ENCODE measurements at regions not wholly inside any gene's neighbourhood (a gene's known extent, or its start where the extent isn't known, plus 50 kb on each side); places are given as distances from the start of the nearest gene placed in this dataset.

DNA sequence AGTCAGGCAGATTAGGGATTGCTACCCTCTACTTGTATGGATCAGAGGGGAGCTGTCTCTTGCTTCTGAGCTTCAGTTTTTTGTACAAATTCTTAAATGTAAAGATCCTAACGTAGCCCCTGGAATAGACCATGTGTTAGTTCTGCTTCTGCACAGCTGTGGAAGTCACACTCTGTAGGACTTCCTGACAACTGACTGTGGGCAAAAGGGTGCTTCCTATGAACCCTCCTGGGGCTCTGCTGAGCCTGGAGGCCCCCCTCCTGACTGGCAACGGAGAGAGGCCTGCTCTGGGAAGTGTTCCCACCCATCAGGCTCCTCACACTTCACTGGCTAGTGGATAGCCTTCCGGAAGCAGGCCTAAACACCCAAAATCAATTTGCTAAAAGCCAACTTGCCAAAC, 131.0 kb downstream of the RPLP1 start:
- no peak for DNase-seq (ENCODE audit: low read depth)
- H3K4me3 ChIP-seq (ENCODE audit: low read depth, low read length) = no peak overlapping the region
- TF ChIP-seq, protein P1, sequence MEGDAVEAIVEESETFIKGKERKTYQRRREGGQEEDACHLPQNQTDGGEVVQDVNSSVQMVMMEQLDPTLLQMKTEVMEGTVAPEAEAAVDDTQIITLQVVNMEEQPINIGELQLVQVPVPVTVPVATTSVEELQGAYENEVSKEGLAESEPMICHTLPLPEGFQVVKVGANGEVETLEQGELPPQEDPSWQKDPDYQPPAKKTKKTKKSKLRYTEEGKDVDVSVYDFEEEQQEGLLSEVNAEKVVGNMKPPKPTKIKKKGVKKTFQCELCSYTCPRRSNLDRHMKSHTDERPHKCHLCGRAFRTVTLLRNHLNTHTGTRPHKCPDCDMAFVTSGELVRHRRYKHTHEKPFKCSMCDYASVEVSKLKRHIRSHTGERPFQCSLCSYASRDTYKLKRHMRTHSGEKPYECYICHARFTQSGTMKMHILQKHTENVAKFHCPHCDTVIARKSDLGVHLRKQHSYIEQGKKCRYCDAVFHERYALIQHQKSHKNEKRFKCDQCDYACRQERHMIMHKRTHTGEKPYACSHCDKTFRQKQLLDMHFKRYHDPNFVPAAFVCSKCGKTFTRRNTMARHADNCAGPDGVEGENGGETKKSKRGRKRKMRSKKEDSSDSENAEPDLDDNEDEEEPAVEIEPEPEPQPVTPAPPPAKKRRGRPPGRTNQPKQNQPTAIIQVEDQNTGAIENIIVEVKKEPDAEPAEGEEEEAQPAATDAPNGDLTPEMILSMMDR (IDR thresholded peaks at IDR 0.05; ENCODE audit: insufficient read depth, low read depth, low read length, missing control alignments) = no peak

DNA sequence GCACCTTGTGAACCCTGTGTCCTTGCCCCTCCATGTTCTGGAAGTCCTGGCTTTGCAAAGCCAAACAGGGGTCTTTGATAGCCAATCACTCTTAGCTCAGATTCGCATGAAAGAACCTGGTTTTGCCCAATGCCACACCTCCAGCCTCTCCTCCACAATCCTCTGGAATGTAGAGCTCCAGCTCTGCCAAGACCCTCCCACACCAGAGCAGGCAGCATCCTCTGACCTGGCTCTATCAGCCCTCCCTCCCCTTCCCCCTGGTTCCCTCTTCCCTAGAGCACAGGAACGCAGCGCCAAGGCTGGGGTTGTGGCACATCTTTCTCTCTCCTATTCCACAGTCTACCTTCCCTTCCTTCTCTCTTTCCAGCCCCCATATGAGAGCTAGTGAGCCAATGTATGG, 133.3 kb downstream of the RPLP1 start:
- H3K4me3 ChIP-seq (ENCODE audit: low read depth, low read length) = no peak overlapping the region
- TF ChIP-seq, protein P1 (IDR thresholded peaks at IDR 0.05; ENCODE audit: insufficient read depth, low read depth, low read length, missing control alignments) = no peak
- no peak for DNase-seq (ENCODE audit: low read depth)

DNA sequence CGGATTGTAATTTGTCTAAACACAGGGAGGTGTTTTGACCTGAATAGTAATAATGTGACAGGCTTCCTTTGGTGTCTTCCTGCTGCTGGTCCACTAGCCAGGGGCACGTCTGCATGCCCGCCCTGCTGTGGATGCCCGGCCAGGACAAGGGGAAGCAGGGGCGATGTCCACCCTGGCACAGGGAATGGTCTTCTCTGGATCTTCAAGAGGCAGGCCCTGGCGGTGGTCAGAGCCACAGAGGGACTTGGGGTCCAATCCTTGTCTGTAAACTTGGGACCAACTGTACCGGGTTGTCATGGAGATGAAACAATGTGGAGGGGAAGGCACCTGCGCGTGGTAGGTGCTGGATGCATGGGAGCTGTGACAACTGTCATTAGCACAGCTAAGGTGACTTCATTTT, 134.1 kb downstream of the RPLP1 start:
- no peak for DNase-seq (ENCODE audit: low read depth)
- TF ChIP-seq, protein P1 (IDR thresholded peaks at IDR 0.05; ENCODE audit: insufficient read depth, low read depth, low read length, missing control alignments) = no peak
- no peak overlapping the region for H3K4me3 ChIP-seq (ENCODE audit: low read depth, low read length)

DNA sequence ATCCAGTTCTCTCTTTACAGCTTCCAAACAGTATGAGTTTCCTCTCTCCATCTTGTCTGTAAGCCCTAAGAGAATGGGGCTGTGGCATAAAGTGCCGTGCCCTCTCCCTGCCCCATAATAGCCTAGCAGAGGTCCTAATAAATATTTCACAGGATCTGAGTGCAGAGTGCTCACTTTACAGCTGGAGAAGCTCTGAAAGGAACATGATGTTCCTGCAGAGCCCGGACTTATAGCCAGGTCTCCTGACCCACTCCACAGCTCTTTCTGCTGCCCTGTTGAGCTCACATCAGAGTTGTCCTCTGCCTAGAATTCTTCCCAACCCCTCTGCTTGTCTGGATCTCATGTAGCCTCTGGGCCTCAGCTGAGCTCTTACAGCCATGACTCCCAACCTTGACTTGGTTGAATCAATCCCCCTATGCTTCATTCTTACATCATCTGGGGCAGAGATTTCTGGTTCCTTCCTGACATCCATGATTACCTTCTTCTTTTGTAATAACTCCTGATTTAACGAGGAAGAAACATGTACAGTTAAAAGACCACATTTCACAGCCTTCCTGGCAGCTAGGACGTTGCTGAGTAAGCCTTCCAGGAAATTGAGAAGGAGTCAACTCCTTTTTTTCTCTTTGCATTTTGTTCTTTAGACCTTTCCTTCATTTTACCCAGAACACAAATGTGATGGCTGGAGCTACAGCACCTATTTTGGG, 135.3 kb downstream of the RPLP1 start:
- no peak for DNase-seq (ENCODE audit: low read depth)
- TF ChIP-seq, protein P1 (IDR thresholded peaks at IDR 0.05; ENCODE audit: insufficient read depth, low read depth, low read length, missing control alignments) = no peak
- H3K4me3 ChIP-seq (ENCODE audit: low read depth, low read length) = no peak overlapping the region

DNA sequence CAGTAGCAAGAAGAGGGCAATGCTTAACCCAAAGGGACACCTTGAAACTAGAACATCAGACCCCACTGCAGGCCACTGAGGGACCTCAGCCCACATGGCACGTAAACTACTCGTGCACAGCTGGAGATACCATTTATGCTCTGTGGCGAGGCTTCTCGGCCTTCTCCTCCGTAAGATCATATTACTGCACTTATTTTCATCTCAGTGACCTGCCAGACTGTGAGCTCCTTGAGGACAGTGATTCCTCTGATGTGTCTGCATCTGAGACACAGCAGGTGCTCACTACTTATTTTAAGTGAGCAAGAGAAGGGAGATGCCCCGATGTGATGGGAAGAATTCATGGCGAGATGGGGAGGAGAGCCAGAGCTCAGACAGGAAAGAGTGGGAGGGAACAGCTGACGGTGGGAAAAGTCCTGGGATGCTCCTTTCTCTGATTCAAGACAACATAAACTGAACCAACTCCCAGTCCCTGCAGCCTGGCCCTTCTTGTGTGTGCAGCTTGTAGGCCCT, 137.6 kb downstream of the RPLP1 start:
- no peak for DNase-seq (ENCODE audit: low read depth)
- TF ChIP-seq, protein P1 (IDR thresholded peaks at IDR 0.05; ENCODE audit: insufficient read depth, low read depth, low read length, missing control alignments) = no peak

DNA sequence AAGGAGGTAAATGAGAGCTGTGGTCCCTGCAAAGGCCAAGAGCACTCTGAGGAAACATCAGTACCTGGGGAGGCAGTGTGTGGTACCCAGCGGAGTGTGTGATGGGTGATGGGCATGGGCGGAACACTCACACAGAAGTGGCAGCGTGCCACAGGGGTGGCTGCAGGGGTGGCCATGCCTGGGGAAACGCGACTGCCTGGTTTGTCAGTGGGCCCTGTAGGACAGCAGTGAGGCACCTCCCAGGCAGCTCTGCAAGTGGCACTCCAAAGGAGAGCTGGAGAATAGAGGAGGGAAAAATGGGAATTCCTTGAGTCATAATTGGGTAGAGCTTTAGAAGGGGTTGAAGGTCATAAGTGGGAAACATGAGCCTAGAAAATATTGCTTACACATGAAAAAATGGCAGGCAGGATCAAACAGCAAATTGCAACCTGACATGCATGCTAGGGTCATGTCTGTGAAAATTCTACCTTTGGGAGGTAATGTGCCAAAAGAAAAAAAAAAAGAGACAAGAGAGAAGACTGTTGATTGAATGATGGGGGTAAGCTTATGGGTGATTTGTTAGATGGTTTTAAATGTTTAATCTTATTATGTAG, 138.4 kb downstream of the RPLP1 start:
- TF ChIP-seq, protein P1 (IDR thresholded peaks at IDR 0.05; ENCODE audit: insufficient read depth, low read depth, low read length, missing control alignments) = no peak
- DNase-seq (ENCODE audit: low read depth) = no peak
- H3K4me3 ChIP-seq (ENCODE audit: low read depth, low read length) = no peak overlapping the region

More for the DNA sequence above, 137.6 kb downstream of the RPLP1 start:
- no peak overlapping the region for H3K4me3 ChIP-seq (ENCODE audit: low read depth, low read length)

Measured in GM12865 (cell line).